ENCODE measurements at regions not wholly inside any gene's neighbourhood (a gene's known extent, or its start where the extent isn't known, plus 50 kb on each side); places are given as distances from the start of the nearest gene placed in this dataset.

- ChIA-PET POLR2A (no interaction called here), CTCF (interaction anchor here (2.8 kb wide), 1 partner anchor 599 kb away, joined by 21 read pairs; no protein-coding TSS in a partner anchor)
- TF ChIP-seq CTCF (IDR thresholded peaks at IDR 0.05), result no peak
- Mint-ChIP-seq H3K27me3 (peaks cover 16% of the 10 kb centered on the region), H3K9me3 (no peaks in the 10 kb centered on the region), H3K4me1 (peaks cover 2% of the 10 kb centered on the region), H3K36me3 (ENCODE audit: low read depth) (no peaks in the 10 kb centered on the region), H3K4me3 (no peak overlapping the region), H3K27ac (no peak overlapping the region)
- ATAC-seq (ENCODE audit: low read depth), result no peak
- DNase-seq, result no peak
- intact Hi-C loops (cut with micrococcal nuclease), result no loop called here
Measured at GRCh38 chr10:25114036-25114411, 60.8 kb upstream of the GPR158 start.

DNA sequence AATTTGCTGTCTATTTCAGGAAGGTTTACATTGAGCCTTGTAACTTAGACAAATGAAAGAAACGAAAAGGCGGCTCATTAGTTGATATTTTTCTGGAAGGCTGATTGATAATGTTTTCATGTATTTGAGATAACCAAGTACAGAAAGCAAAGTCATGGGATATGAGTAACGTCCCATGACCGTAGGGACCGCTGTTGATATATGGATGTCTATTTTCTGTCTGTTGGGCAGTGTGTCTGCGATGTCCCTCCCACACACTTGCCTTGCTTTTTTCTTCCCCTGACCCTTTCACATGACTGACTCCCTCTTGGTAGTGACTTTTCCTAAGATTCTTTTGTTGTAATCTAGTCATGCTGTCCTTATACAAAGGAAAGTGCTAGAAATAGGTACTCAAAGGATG is 57.0 kb upstream of the GPR158 start:
- H3K27ac Mint-ChIP-seq, result no peak overlapping the region
- H3K27me3 Mint-ChIP-seq, result peaks cover 20% of the 10 kb centered on the region
- POLR2A ChIA-PET, result no interaction called here
- peaks cover 2% of the 10 kb centered on the region for H3K4me1 Mint-ChIP-seq
- no peak for ATAC-seq (ENCODE audit: low read depth)
- no peaks in the 10 kb centered on the region for H3K36me3 Mint-ChIP-seq (ENCODE audit: low read depth)
- H3K4me3 Mint-ChIP-seq, result no peak overlapping the region
- no peaks in the 10 kb centered on the region for H3K9me3 Mint-ChIP-seq
- no peak for TF ChIP-seq CTCF (IDR thresholded peaks at IDR 0.05)
- intact Hi-C loops (cut with micrococcal nuclease), result no loop called here
- DNase-seq, result no peak
- CTCF ChIA-PET, result no interaction called here

DNA sequence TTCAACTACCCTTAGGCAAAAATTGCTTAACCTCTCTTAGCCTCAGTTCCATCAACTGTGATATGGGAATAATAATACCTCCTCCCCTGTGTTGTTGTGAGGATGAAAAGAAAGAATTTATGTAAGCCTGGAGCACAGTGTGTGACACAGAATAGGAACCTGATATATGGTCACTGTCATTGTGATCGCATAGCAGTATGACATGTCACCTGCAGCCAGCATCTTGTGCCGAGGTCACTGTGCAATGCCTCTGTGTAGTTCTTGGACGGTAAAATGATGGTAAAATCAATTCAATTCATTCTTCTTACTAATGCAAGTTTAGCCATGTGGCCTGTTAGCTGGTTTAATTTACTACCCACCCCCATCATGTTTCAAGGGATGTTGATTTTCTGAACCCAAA is 54.6 kb upstream of the GPR158 start:
- POLR2A ChIA-PET, result no interaction called here
- intact Hi-C loops (cut with micrococcal nuclease), result no loop called here
- TF ChIP-seq CTCF (IDR thresholded peaks at IDR 0.05), result no peak
- Mint-ChIP-seq H3K4me1 (no peaks in the 10 kb centered on the region), H3K36me3 (ENCODE audit: low read depth) (no peaks in the 10 kb centered on the region), H3K27ac (no peak overlapping the region), H3K27me3 (peaks cover 11% of the 10 kb centered on the region), H3K4me3 (no peak overlapping the region), H3K9me3 (no peaks in the 10 kb centered on the region)
- no peak for DNase-seq
- CTCF ChIA-PET, result no interaction called here
- ATAC-seq (ENCODE audit: low read depth), result no peak

All from activated B cell treated with CpG ODN at 0.5 μM for 24 hours (primary cell).